Activated T-cell treated with anti-CD3 and anti-CD28 coated beads, Interleukin-2, amount 50 U/mL, for 4 hours (primary cell): ENCODE measurements at regions not wholly inside any gene's neighbourhood (a gene's known extent, or its start where the extent isn't known, plus 50 kb on each side); places are given as distances from the start of the nearest gene placed in this dataset.
"Not testable (repeated sequence)": the region's sequence is repeated elsewhere in the genome, so short reads cannot be mapped to it uniquely, and the experiment has no call there.

ENCODE experiments used
- ATAC-seq, 2 donors: fragments of 200-7000 bp; cut with Tn5 transposase; one replicate each; pipeline ENCODE4 v1.10.0; 2021
- DNase-seq: peaks from one replicate; pipeline ENCODE4 v3.0.0-alpha.2; 2020
- H3K27me3 Mint-ChIP-seq: one replicate; pipeline ENCODE4 v1.8.0; 2021; ENCODE audit warnings: low read depth, mixed read lengths
- H3K36me3 Mint-ChIP-seq: one replicate; pipeline ENCODE4 v1.8.0; 2022; ENCODE audit warnings: mixed read lengths; ENCODE audit not compliant: insufficient read depth
- H3K4me1 Mint-ChIP-seq: one replicate; pipeline ENCODE4 v1.8.0; 2021; ENCODE audit warnings: low read depth, mixed read lengths
- H3K4me3 Mint-ChIP-seq: one replicate; pipeline ENCODE4 v1.8.0; 2021; ENCODE audit warnings: mild to moderate bottlenecking, moderate library complexity, mixed read lengths
- H3K9me3 Mint-ChIP-seq: one replicate; pipeline ENCODE4 v1.8.0; 2021; ENCODE audit warnings: mixed read lengths

GRCh38 chr13:50222569-50223332 is 207.5 kb downstream of the KCNRG start:
- peak overlapping the region; percentile 35 for H3K4me3 Mint-ChIP-seq

GRCh38 chr13:50224534-50224933 is 209.3 kb downstream of the KCNRG start:
- Mint-ChIP-seq H3K4me1 (peaks cover 72% of the 10 kb centered on the region), H3K27me3 (no peaks in the 10 kb centered on the region), H3K4me3 (no peak overlapping the region), H3K36me3 (no peaks in the 10 kb centered on the region), H3K9me3 (no peaks in the 10 kb centered on the region)
- DNase-seq (no peak), ATAC-seq (peak; percentile 68 to 73)

More at GRCh38 chr13:50222569-50223332, 207.5 kb downstream of the KCNRG start:
- Mint-ChIP-seq H3K27me3 (no peaks in the 10 kb centered on the region), H3K4me1 (peaks cover 63% of the 10 kb centered on the region), H3K9me3 (no peaks in the 10 kb centered on the region), H3K36me3 (no peaks in the 10 kb centered on the region)
- peak in 1 of 2 donors; percentile 33 for ATAC-seq
- DNase-seq = no peak

GRCh38 chr13:50225193-50226155 is 210.2 kb downstream of the KCNRG start:
- Mint-ChIP-seq H3K27me3 (no peaks in the 10 kb centered on the region), H3K9me3 (no peaks in the 10 kb centered on the region), H3K36me3 (no peaks in the 10 kb centered on the region), H3K4me1 (peaks cover 80% of the 10 kb centered on the region), H3K4me3 (no peak overlapping the region)
- no peak for DNase-seq
- no peak for ATAC-seq

- Mint-ChIP-seq H3K9me3 (no peaks in the 10 kb centered on the region), H3K27me3 (no peaks in the 10 kb centered on the region), H3K4me3 (no peak overlapping the region), H3K4me1 (peaks cover 84% of the 10 kb centered on the region), H3K36me3 (no peaks in the 10 kb centered on the region)
- peak; percentile 56 to 58 for ATAC-seq
- no peak for DNase-seq
Measured at GRCh38 chr13:50226515-50227155, 211.4 kb downstream of the KCNRG start.

- H3K4me1 Mint-ChIP-seq = peaks cover 79% of the 10 kb centered on the region
- H3K27me3 Mint-ChIP-seq = no peaks in the 10 kb centered on the region
- peak; percentile 22 to 44 for ATAC-seq
- DNase-seq = no peak
- no peak overlapping the region for H3K4me3 Mint-ChIP-seq
- no peaks in the 10 kb centered on the region for H3K36me3 Mint-ChIP-seq
- no peaks in the 10 kb centered on the region for H3K9me3 Mint-ChIP-seq
Measured at GRCh38 chr13:50227361-50227760, 212.1 kb downstream of the KCNRG start.

GRCh38 chr13:50228527-50228926 is 213.3 kb downstream of the KCNRG start:
- Mint-ChIP-seq H3K36me3 (peaks cover 4% of the 10 kb centered on the region), H3K4me1 (peaks cover 75% of the 10 kb centered on the region), H3K4me3 (no peak overlapping the region), H3K27me3 (no peaks in the 10 kb centered on the region), H3K9me3 (peaks cover 5% of the 10 kb centered on the region)
- DNase-seq = no peak
- ATAC-seq = no peak

- ATAC-seq (peak; percentile 15 to 57), DNase-seq (no peak)
- H3K9me3 Mint-ChIP-seq = peaks cover 5% of the 10 kb centered on the region
- peaks cover 4% of the 10 kb centered on the region for H3K36me3 Mint-ChIP-seq
- H3K4me1 Mint-ChIP-seq = peaks cover 61% of the 10 kb centered on the region
- H3K27me3 Mint-ChIP-seq = no peaks in the 10 kb centered on the region
- H3K4me3 Mint-ChIP-seq = no peak overlapping the region
Measured at GRCh38 chr13:50229960-50230661, 214.9 kb downstream of the KCNRG start.

- DNase-seq (no peak), ATAC-seq (no peak)
- H3K4me3 Mint-ChIP-seq = no peak overlapping the region
- H3K27me3 Mint-ChIP-seq = no peaks in the 10 kb centered on the region
- H3K9me3 Mint-ChIP-seq = peaks cover 5% of the 10 kb centered on the region
- peaks cover 4% of the 10 kb centered on the region for H3K36me3 Mint-ChIP-seq
- H3K4me1 Mint-ChIP-seq = peaks cover 61% of the 10 kb centered on the region
Measured at GRCh38 chr13:50230662-50230978, 215.4 kb downstream of the KCNRG start.

GRCh38 chr13:50233574-50233973 is 218.3 kb downstream of the KCNRG start:
- not testable (repeated sequence) for DNase-seq, ATAC-seq, H3K4me3 Mint-ChIP-seq, H3K36me3 Mint-ChIP-seq, H3K27me3 Mint-ChIP-seq, H3K9me3 Mint-ChIP-seq
- H3K4me1 Mint-ChIP-seq = peaks cover 61% of the 10 kb centered on the region

GRCh38 chr13:50235604-50236342 is 220.5 kb downstream of the KCNRG start:
- peaks cover 62% of the 10 kb centered on the region for H3K4me1 Mint-ChIP-seq
- peaks cover 5% of the 10 kb centered on the region for H3K9me3 Mint-ChIP-seq
- no peak for DNase-seq
- H3K36me3 Mint-ChIP-seq = peaks cover 7% of the 10 kb centered on the region
- peak overlapping the region; percentile 60 for H3K4me3 Mint-ChIP-seq
- no peaks in the 10 kb centered on the region for H3K27me3 Mint-ChIP-seq
- ATAC-seq = peak in 1 of 2 donors; percentile 16

- H3K36me3 Mint-ChIP-seq = peaks cover 7% of the 10 kb centered on the region
- ATAC-seq (peak; percentile 82 to 91), DNase-seq (peak; percentile 19)
- no peaks in the 10 kb centered on the region for H3K27me3 Mint-ChIP-seq
- peak overlapping the region; percentile 60 for H3K4me3 Mint-ChIP-seq
- H3K9me3 Mint-ChIP-seq = peaks cover 5% of the 10 kb centered on the region
- H3K4me1 Mint-ChIP-seq = peaks cover 55% of the 10 kb centered on the region
Measured at GRCh38 chr13:50236898-50237318, 221.7 kb downstream of the KCNRG start.

GRCh38 chr13:50238922-50239321 is 223.7 kb downstream of the KCNRG start:
- DNase-seq (no peak), ATAC-seq (peak; percentile 33 to 39)
- Mint-ChIP-seq H3K36me3 (peaks cover 2% of the 10 kb centered on the region), H3K27me3 (no peaks in the 10 kb centered on the region), H3K4me3 (no peak overlapping the region), H3K9me3 (no peaks in the 10 kb centered on the region), H3K4me1 (peaks cover 53% of the 10 kb centered on the region)

- H3K4me1 Mint-ChIP-seq = peaks cover 56% of the 10 kb centered on the region
Measured at GRCh38 chr13:50241479-50241878, 226.2 kb downstream of the KCNRG start.

More at GRCh38 chr13:50241479-50241878, 226.2 kb downstream of the KCNRG start:
- DNase-seq = no peak
- no peak for ATAC-seq
- Mint-ChIP-seq H3K36me3 (peaks cover 4% of the 10 kb centered on the region), H3K27me3 (no peaks in the 10 kb centered on the region), H3K9me3 (no peaks in the 10 kb centered on the region), H3K4me3 (no peak overlapping the region)
